ENCODE measurements at regions not wholly inside any gene's neighbourhood (a gene's known extent, or its start where the extent isn't known, plus 50 kb on each side); places are given as distances from the start of the nearest gene placed in this dataset.

DNA sequence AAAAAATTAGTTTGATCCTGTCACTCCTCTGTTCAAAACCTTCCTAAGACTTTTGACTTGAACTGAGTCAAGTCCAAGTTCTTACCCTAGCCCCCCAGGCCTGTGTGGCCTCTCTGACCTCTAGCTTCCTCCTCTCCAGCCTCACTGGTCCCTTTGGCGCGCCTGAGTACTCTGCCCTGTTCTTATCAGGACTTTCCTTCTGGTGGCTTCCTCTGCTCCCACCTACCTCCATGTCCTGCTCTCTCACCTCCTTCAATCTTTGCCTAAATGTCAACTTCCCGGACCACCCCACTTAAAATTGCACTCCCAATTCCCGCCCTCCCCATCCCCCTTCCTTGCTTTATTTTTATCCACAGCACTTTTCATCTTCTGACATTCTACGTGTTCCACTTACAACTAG, 526.1 kb upstream of the KLF4 start:
- intact Hi-C loops (cut with micrococcal nuclease; ENCODE audit: unreplicated experiment), result no loop called here
- CTCF ChIA-PET (ENCODE audit: low intra/inter-chr PET ratio, low total read pairs), result no interaction called here
- no peak for TF ChIP-seq ZNF256 (CRISPR knock-in tag; conservative IDR thresholded peaks at IDR 0.05)
- TF ChIP-seq, protein P1, sequence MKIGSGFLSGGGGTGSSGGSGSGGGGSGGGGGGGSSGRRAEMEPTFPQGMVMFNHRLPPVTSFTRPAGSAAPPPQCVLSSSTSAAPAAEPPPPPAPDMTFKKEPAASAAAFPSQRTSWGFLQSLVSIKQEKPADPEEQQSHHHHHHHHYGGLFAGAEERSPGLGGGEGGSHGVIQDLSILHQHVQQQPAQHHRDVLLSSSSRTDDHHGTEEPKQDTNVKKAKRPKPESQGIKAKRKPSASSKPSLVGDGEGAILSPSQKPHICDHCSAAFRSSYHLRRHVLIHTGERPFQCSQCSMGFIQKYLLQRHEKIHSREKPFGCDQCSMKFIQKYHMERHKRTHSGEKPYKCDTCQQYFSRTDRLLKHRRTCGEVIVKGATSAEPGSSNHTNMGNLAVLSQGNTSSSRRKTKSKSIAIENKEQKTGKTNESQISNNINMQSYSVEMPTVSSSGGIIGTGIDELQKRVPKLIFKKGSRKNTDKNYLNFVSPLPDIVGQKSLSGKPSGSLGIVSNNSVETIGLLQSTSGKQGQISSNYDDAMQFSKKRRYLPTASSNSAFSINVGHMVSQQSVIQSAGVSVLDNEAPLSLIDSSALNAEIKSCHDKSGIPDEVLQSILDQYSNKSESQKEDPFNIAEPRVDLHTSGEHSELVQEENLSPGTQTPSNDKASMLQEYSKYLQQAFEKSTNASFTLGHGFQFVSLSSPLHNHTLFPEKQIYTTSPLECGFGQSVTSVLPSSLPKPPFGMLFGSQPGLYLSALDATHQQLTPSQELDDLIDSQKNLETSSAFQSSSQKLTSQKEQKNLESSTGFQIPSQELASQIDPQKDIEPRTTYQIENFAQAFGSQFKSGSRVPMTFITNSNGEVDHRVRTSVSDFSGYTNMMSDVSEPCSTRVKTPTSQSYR (CRISPR knock-in tag; IDR thresholded peaks at IDR 0.05; ENCODE audit: borderline replicate concordance), result no peak
- TF ChIP-seq TAF1 (CRISPR knock-in tag; IDR thresholded peaks at IDR 0.05), result no peak
- no peak for TF ChIP-seq CHCHD3 (CRISPR knock-in tag; IDR thresholded peaks at IDR 0.05)
- TF ChIP-seq, protein P2, sequence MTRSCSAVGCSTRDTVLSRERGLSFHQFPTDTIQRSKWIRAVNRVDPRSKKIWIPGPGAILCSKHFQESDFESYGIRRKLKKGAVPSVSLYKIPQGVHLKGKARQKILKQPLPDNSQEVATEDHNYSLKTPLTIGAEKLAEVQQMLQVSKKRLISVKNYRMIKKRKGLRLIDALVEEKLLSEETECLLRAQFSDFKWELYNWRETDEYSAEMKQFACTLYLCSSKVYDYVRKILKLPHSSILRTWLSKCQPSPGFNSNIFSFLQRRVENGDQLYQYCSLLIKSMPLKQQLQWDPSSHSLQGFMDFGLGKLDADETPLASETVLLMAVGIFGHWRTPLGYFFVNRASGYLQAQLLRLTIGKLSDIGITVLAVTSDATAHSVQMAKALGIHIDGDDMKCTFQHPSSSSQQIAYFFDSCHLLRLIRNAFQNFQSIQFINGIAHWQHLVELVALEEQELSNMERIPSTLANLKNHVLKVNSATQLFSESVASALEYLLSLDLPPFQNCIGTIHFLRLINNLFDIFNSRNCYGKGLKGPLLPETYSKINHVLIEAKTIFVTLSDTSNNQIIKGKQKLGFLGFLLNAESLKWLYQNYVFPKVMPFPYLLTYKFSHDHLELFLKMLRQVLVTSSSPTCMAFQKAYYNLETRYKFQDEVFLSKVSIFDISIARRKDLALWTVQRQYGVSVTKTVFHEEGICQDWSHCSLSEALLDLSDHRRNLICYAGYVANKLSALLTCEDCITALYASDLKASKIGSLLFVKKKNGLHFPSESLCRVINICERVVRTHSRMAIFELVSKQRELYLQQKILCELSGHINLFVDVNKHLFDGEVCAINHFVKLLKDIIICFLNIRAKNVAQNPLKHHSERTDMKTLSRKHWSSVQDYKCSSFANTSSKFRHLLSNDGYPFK (CRISPR knock-in tag; IDR thresholded peaks at IDR 0.05; ENCODE audit: borderline replicate concordance), result no peak
- TF ChIP-seq ELK4 (CRISPR knock-in tag; IDR thresholded peaks at IDR 0.05; ENCODE audit: borderline replicate concordance), result no peak
- TF ChIP-seq, protein P3, sequence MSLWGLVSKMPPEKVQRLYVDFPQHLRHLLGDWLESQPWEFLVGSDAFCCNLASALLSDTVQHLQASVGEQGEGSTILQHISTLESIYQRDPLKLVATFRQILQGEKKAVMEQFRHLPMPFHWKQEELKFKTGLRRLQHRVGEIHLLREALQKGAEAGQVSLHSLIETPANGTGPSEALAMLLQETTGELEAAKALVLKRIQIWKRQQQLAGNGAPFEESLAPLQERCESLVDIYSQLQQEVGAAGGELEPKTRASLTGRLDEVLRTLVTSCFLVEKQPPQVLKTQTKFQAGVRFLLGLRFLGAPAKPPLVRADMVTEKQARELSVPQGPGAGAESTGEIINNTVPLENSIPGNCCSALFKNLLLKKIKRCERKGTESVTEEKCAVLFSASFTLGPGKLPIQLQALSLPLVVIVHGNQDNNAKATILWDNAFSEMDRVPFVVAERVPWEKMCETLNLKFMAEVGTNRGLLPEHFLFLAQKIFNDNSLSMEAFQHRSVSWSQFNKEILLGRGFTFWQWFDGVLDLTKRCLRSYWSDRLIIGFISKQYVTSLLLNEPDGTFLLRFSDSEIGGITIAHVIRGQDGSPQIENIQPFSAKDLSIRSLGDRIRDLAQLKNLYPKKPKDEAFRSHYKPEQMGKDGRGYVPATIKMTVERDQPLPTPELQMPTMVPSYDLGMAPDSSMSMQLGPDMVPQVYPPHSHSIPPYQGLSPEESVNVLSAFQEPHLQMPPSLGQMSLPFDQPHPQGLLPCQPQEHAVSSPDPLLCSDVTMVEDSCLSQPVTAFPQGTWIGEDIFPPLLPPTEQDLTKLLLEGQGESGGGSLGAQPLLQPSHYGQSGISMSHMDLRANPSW (CRISPR knock-in tag; IDR thresholded peaks at IDR 0.05; ENCODE audit: borderline replicate concordance), result no peak
- TF ChIP-seq, protein P4, sequence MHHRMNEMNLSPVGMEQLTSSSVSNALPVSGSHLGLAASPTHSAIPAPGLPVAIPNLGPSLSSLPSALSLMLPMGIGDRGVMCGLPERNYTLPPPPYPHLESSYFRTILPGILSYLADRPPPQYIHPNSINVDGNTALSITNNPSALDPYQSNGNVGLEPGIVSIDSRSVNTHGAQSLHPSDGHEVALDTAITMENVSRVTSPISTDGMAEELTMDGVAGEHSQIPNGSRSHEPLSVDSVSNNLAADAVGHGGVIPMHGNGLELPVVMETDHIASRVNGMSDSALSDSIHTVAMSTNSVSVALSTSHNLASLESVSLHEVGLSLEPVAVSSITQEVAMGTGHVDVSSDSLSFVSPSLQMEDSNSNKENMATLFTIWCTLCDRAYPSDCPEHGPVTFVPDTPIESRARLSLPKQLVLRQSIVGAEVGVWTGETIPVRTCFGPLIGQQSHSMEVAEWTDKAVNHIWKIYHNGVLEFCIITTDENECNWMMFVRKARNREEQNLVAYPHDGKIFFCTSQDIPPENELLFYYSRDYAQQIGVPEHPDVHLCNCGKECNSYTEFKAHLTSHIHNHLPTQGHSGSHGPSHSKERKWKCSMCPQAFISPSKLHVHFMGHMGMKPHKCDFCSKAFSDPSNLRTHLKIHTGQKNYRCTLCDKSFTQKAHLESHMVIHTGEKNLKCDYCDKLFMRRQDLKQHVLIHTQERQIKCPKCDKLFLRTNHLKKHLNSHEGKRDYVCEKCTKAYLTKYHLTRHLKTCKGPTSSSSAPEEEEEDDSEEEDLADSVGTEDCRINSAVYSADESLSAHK (CRISPR knock-in tag; IDR thresholded peaks at IDR 0.05; ENCODE audit: borderline replicate concordance), result no peak

More for the DNA sequence above, 526.1 kb upstream of the KLF4 start:
- BruUV-seq (replicated peaks), result no TSS peak
- DNase-seq (ENCODE audit: low spot score) (no peak), FAIRE-seq (no peak), ATAC-seq (no peak)
- POLR2A ChIA-PET, result no interaction called here
- Histone ChIP-seq H3K27ac (ENCODE audit: extremely low read length, insufficient read depth, low read length) (no peak overlapping the region), H3K4me1 (ENCODE audit: insufficient read depth, low read length) (no peaks in the 10 kb centered on the region), H2AFZ (ENCODE audit: low read length) (no peak overlapping the region), H3K9ac (ENCODE audit: insufficient read depth, low read depth, low read length) (no peak overlapping the region), H3K79me2 (ENCODE audit: insufficient read depth, low read length) (no peaks in the 10 kb centered on the region), H3K4me3 (replicated peaks in 1 of 3; ENCODE audit: insufficient read depth in 1 of 3, low read depth in 2 of 3, low read length in 3 of 3) (no peak overlapping the region), H3K27me3 (ENCODE audit: control insufficient read depth in 1 of 2, insufficient read depth in 2 of 2, low read length in 2 of 2) (no peaks in the 10 kb centered on the region), H3K9me3 (ENCODE audit: low read length) (no peaks in the 10 kb centered on the region), H3K36me3 (replicated peaks in 1 of 2; ENCODE audit: control insufficient read depth in 1 of 2, insufficient read depth in 2 of 2, low read length in 2 of 2) (no peaks in the 10 kb centered on the region), H3K4me2 (ENCODE audit: low read depth, low read length) (no peak overlapping the region), H4K20me1 (ENCODE audit: insufficient read depth, low read length) (no peaks in the 10 kb centered on the region)
- 50% methylated on average over 5 of the region's 5 CpGs for whole genome bisulfite sequencing (ENCODE audit: low lambda C conversion rate)
- in situ Hi-C loops (cut with HindIII; ENCODE audit: extremely low pct_ligation_motif_present, low pct_unique_long_range_greater_than_20kb), result no loop called here

Data from HepG2 (cell line).